ENCODE measurements at regions not wholly inside any gene's neighbourhood (a gene's known extent, or its start where the extent isn't known, plus 50 kb on each side); places are given as distances from the start of the nearest gene placed in this dataset.

GRCh38 chr12:116644806-116645205 is 85.6 kb downstream of the MAP1LC3B2 start:
- TF ChIP-seq CTCF (IDR thresholded peaks at IDR 0.05), result no peak
- no peak for TF ChIP-seq POLR2A (IDR thresholded peaks at IDR 0.05)

All from ovary (tissue), 3 donors.